Prostate gland (tissue), 2 donors: ENCODE measurements at regions not wholly inside any gene's neighbourhood (a gene's known extent, or its start where the extent isn't known, plus 50 kb on each side); places are given as distances from the start of the nearest gene placed in this dataset.

Experiments used
- DNase-seq: peaks from one replicate; pipeline ENCODE4 v3.0.0-alpha.2; 2019; ENCODE audit warnings: low spot score
- H3K27ac ChIP-seq, 2 donors: fragments of 200-600 bp; sonication (generic); 2 replicates each; pipeline ENCODE4 v1.5.1; 2017 to 2019
- H3K27me3 ChIP-seq: fragments of 200-600 bp; sonication (generic); replicated peaks from 2 replicates; pipeline ENCODE4 v1.5.1; 2019; ENCODE audit not compliant: insufficient read depth
- H3K36me3 ChIP-seq, 2 donors: fragments of 200-600 bp; sonication (generic); 1 replicate in 1 of 2; 2 replicates in 1 of 2; pipeline versions ENCODE4 v1.5.1 to v1.8.1; 2017 to 2019
- H3K4me1 ChIP-seq: fragments of 200-600 bp; sonication (generic); replicated peaks from 2 replicates; pipeline ENCODE4 v1.5.1; 2019
- H3K4me3 ChIP-seq, 2 donors: fragments of 200-600 bp; sonication (generic); 2 replicates each; pipeline ENCODE4 v1.5.1; 2017 to 2019
- H3K9me3 ChIP-seq: fragments of 200-600 bp; sonication (generic); 2 replicates; pipeline ENCODE4 v1.5.1; 2017
- CTCF ChIP-seq, 4 experiments: fragments of 200-600 bp in 2 of 4; fragments of 450-650 bp in 2 of 4; sonication (generic) in 2 of 4; IDR thresholded peaks; 1 replicate in 3 of 4; 2 replicates in 1 of 4; pipeline ENCODE4 v1.5.1; 2016 to 2019; ENCODE audit warnings: antibody characterized with exemption in 4 of 4, mild to moderate bottlenecking in 2 of 4, moderate library complexity in 2 of 4
- POLR2A ChIP-seq: fragments of 450-650 bp; IDR thresholded peaks from one replicate; pipeline ENCODE4 v1.6.1; 2016; ENCODE audit warnings: antibody characterized with exemption, mild to moderate bottlenecking
- POLR2AphosphoS5 ChIP-seq: sonication (generic); formaldehyde crosslinking; IDR thresholded peaks from one replicate; pipeline ENCODE4 v1.6.1; 2017; ENCODE audit warnings: antibody characterized with exemption
- WGBS: methylation state at CpG from one replicate; pipeline ENCODE4 v1.1.5; 2018; 5-methylcytosine and 5-hydroxymethylcytosine counted together
- intact Hi-C: fragments of 100-400 bp; cut with DNase I; formaldehyde crosslinking; loops from one replicate; pipeline ENCODE4 v1.14.2; 2022

GRCh38 chr2:59490192-59490591 is 1063.3 kb downstream of the BCL11A start:
- H3K9me3 ChIP-seq: no peaks in the 10 kb centered on the region
- DNase-seq: no peak
- 91% methylated on average over 2 of the region's 2 CpGs for WGBS
- no peak for TF ChIP-seq POLR2AphosphoS5
- no peak for TF ChIP-seq POLR2A
- no peak for TF ChIP-seq CTCF (IDR thresholded peaks at IDR 0.05)
- no peaks in the 10 kb centered on the region for H3K27me3 ChIP-seq
- H3K27ac ChIP-seq: no peak overlapping the region
- no peaks in the 10 kb centered on the region for H3K36me3 ChIP-seq
- H3K4me1 ChIP-seq: no peaks in the 10 kb centered on the region
- intact Hi-C loops: no loop called here
- no peak overlapping the region for H3K4me3 ChIP-seq

DNA sequence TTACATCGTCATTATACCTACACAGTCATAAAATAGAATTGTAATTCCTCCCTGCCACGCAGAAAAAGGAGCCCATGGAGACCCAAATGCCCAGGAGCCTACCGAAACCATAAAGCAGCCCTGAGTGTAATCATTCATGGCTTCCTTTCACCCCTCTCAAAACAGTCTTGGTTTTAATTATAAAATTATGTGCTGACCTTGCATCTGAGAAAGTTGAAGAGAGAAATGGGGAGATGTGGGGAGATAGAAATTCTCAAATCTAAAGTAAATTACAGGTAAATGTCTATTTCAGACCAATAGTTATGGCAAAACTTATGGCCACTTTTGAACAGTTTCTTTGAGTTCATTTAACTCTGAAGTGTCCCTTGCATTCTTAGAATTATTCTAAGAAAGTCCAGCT is 1068.8 kb downstream of the BCL11A start:
- no peaks in the 10 kb centered on the region for H3K27me3 ChIP-seq
- WGBS: 86% methylated on average over 3 of the region's 3 CpGs
- intact Hi-C loops: no loop called here
- H3K27ac ChIP-seq: no peak overlapping the region
- no peak overlapping the region for H3K4me3 ChIP-seq
- no peaks in the 10 kb centered on the region for H3K4me1 ChIP-seq
- H3K36me3 ChIP-seq: no peaks in the 10 kb centered on the region
- H3K9me3 ChIP-seq: no peaks in the 10 kb centered on the region
- no peak for DNase-seq
- no peak for TF ChIP-seq POLR2AphosphoS5
- no peak for TF ChIP-seq POLR2A
- no peak for TF ChIP-seq CTCF (IDR thresholded peaks at IDR 0.05)

GRCh38 chr2:59463426-59463825 is 1090.0 kb downstream of the BCL11A start:
- H3K9me3 ChIP-seq: no peaks in the 10 kb centered on the region
- H3K27me3 ChIP-seq: no peaks in the 10 kb centered on the region
- 53% methylated on average over 4 of the region's 4 CpGs for WGBS
- no peak overlapping the region for H3K27ac ChIP-seq
- DNase-seq: no peak
- no peak for TF ChIP-seq POLR2AphosphoS5
- TF ChIP-seq POLR2A: no peak
- no peaks in the 10 kb centered on the region for H3K36me3 ChIP-seq
- H3K4me3 ChIP-seq: no peak overlapping the region
- intact Hi-C loops: no loop called here
- H3K4me1 ChIP-seq: no peaks in the 10 kb centered on the region

GRCh38 chr2:59462422-59463197 is 1090.8 kb downstream of the BCL11A start:
- 66% methylated on average over 7 of the region's 7 CpGs for WGBS
- intact Hi-C loops: no loop called here

GRCh38 chr2:59461127-59461526 is 1092.3 kb downstream of the BCL11A start:
- WGBS: 59% methylated on average over 1 of the region's 1 CpG
- no peaks in the 10 kb centered on the region for H3K4me1 ChIP-seq
- H3K4me3 ChIP-seq: no peak overlapping the region
- TF ChIP-seq POLR2AphosphoS5 (no peak), CTCF (IDR thresholded peaks at IDR 0.05) (no peak), POLR2A (no peak)
- H3K9me3 ChIP-seq: no peaks in the 10 kb centered on the region
- intact Hi-C loops: no loop called here
- H3K27me3 ChIP-seq: no peaks in the 10 kb centered on the region
- no peak for DNase-seq
- H3K36me3 ChIP-seq: no peaks in the 10 kb centered on the region
- no peak overlapping the region for H3K27ac ChIP-seq

More at GRCh38 chr2:59462422-59463197, 1090.8 kb downstream of the BCL11A start:
- TF ChIP-seq POLR2AphosphoS5: no peak
- no peak for TF ChIP-seq CTCF (IDR thresholded peaks at IDR 0.05)
- TF ChIP-seq POLR2A: no peak
- Histone ChIP-seq H3K4me1 (no peaks in the 10 kb centered on the region), H3K27ac (no peak overlapping the region), H3K36me3 (no peaks in the 10 kb centered on the region), H3K4me3 (no peak overlapping the region), H3K9me3 (no peaks in the 10 kb centered on the region), H3K27me3 (no peaks in the 10 kb centered on the region)
- no peak for DNase-seq
